ENCODE measurements at regions not wholly inside any gene's neighbourhood (a gene's known extent, or its start where the extent isn't known, plus 50 kb on each side); places are given as distances from the start of the nearest gene placed in this dataset.

GRCh38 chr4:153107246-153107645 lies 97.0 kb upstream of the TRIM2 start:
- DNase-seq (ENCODE audit: low read depth) = no peak

- DNase-seq (ENCODE audit: low read depth) = no peak
These were observed 94.9 kb upstream of the TRIM2 start for GRCh38 chr4:153109296-153109849.

DNA sequence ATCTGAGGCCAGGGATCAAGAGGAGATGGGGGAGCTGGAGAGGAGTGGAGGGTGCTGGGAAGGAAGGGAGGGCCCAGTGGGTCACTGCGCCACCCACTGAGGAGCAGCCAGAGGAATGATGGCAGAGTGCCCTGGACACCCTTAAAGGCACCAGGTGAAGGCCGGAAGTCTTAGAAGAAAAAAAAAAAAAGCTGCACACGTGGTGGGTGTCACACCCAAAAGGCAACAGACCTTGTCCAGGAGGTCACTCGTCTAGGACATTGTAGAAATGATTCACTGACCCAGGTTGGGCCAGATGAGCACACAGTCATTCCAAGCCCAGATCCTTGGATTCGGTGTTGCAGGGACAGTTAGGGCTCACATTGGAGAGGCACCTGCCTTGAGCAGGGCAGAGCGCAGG lies 93.5 kb upstream of the TRIM2 start:
- no peak for DNase-seq (ENCODE audit: low read depth)

- DNase-seq (ENCODE audit: low read depth) = no peak
These were observed 92.7 kb upstream of the TRIM2 start for GRCh38 chr4:153111426-153112040.

DNA sequence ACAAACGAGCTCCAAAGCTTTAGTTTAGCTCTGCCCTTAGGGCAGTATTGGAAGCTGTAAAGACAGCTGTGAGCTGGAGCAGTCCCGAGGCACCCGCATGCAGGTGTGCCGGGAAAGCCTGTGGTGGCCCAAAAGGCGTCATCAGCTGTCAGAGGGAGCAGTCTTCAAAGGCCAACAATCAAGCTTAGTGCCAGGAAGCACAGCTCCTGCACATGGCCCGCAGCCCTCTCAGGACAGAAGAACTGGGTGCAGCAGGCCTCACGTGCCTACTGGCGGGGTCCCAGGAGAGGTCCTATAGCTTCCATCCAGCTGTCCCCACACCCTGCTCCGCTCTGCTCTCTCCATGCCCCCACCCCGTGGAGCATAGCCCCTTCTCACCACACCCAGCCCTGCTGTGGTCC lies 92.2 kb upstream of the TRIM2 start:
- DNase-seq (ENCODE audit: low read depth) = no peak

DNA sequence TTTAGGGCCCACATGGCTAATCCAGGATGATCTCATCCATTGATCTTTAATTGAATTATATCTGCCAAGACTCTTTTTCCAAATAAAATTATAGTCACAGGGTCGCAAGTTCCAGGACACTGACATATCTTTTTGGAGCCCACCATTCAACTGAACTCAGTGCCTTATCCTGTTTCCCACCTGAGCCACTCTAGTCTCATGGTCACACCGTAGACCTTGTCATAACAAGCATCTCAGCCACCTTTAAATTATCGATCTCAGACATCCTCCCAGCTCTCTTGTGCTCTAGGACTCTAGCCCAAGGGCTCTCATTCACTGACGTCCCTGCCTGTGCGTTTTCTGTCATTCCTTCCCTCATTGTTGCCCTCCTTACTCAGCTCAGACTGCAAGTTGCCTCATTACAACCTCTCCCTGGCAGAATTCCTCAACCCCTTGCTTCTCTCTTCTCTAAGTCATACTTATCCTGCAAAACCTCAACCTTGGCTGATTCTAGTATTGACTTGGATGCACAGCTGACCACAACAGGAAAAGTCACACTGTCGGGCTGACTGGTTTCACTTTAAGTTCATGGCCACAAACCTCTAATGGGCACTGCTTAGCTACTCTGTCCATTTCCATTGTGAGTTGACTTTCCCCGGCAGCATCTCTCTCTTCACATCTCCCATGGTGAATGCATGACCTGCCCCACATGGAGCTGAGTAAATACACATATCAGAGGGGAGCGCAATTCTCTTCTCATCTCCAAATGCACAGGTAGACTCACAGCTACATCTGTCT lies 91.0 kb upstream of the TRIM2 start:
- no peak for DNase-seq (ENCODE audit: low read depth)

GRCh38 chr4:153113838-153114105 lies 90.5 kb upstream of the TRIM2 start:
- no peak for DNase-seq (ENCODE audit: low read depth)

DNA sequence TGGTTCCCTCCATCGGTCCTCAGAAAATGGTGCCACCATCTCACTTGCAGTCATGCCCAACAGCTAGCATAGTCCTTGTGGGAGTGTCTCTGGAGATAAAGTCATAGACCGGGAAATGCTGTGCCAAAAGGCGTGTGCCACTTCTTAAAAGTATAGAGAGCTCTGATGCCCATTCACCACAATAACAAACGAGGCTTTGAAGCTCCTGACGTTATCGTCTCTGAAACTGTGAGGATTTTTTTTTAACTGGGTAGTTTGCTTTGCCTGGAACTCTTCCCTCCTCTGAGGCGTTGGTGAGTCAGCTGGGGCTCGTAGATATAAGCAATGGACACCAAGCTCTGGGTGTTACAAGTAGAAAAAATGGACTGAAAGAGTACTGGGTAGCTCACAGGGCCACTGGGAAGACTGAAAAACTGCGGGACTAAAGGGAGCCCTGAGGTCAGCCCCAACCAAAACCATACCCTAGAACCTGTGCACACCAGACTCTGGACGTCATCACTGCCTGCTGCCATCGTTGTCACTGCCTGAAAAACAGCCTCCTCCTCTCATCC lies 89.4 kb upstream of the TRIM2 start:
- DNase-seq (ENCODE audit: low read depth) = no peak

- peak; percentile 59 for DNase-seq (ENCODE audit: low read depth)
These were observed 88.6 kb upstream of the TRIM2 start for GRCh38 chr4:153115322-153116290.

GRCh38 chr4:153116291-153116680 lies 88.0 kb upstream of the TRIM2 start:
- no peak for DNase-seq (ENCODE audit: low read depth)

- no peak for DNase-seq (ENCODE audit: low read depth)
These were observed 87.4 kb upstream of the TRIM2 start for GRCh38 chr4:153116801-153117200.

GRCh38 chr4:153117554-153117953 lies 86.7 kb upstream of the TRIM2 start:
- no peak for DNase-seq (ENCODE audit: low read depth)

GRCh38 chr4:153119626-153120025 lies 84.6 kb upstream of the TRIM2 start:
- no peak for DNase-seq (ENCODE audit: low read depth)

DNA sequence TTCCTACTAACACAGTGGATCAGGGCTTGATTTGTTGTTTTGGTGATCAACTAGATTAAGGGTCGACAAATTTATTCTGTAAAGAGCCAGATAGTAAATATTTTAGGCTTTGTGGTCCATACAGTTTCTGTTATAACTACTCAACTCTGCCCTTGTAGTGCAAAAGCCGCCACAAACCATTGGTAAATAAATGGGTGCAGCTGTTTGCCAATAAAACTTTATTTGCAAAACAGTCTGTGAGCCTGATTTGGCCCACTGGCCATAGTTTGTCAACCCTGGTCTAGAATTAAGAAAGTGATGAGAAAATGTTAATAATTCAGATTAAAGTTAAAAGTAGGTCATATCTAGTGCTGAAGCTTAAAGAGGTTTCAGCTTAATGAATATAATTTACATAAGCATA lies 84.0 kb upstream of the TRIM2 start:
- no peak for DNase-seq (ENCODE audit: low read depth)

- DNase-seq (ENCODE audit: low read depth) = no peak
These were observed 81.4 kb upstream of the TRIM2 start for GRCh38 chr4:153122855-153123254.

DNA sequence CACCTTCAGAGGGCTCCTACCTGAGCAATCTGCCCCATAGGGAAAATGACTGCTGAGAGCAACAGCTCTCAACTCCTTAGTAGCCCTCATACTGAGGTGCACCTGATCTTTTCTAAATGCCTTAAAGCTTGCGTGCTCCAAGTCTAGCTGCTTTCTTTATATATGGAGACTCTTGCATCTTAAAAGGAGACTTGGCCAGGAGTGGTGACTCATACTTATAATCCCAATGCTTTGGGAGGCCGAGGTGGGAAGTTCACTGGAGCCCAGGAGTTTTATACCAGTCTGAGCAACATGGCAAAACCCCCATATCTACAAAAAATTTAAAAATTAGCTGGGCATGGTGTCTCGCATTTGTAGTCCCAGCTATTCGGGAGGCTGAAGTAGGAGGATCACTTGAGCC lies 78.1 kb upstream of the TRIM2 start:
- DNase-seq (ENCODE audit: low read depth) = no peak

- DNase-seq (ENCODE audit: low read depth) = peak; percentile 82
These were observed 76.3 kb upstream of the TRIM2 start for GRCh38 chr4:153127760-153128494.

- no peak for DNase-seq (ENCODE audit: low read depth)
These were observed 72.6 kb upstream of the TRIM2 start for GRCh38 chr4:153131596-153131995.

GRCh38 chr4:153137159-153137558 lies 67.1 kb upstream of the TRIM2 start:
- DNase-seq (ENCODE audit: low read depth) = no peak

DNA sequence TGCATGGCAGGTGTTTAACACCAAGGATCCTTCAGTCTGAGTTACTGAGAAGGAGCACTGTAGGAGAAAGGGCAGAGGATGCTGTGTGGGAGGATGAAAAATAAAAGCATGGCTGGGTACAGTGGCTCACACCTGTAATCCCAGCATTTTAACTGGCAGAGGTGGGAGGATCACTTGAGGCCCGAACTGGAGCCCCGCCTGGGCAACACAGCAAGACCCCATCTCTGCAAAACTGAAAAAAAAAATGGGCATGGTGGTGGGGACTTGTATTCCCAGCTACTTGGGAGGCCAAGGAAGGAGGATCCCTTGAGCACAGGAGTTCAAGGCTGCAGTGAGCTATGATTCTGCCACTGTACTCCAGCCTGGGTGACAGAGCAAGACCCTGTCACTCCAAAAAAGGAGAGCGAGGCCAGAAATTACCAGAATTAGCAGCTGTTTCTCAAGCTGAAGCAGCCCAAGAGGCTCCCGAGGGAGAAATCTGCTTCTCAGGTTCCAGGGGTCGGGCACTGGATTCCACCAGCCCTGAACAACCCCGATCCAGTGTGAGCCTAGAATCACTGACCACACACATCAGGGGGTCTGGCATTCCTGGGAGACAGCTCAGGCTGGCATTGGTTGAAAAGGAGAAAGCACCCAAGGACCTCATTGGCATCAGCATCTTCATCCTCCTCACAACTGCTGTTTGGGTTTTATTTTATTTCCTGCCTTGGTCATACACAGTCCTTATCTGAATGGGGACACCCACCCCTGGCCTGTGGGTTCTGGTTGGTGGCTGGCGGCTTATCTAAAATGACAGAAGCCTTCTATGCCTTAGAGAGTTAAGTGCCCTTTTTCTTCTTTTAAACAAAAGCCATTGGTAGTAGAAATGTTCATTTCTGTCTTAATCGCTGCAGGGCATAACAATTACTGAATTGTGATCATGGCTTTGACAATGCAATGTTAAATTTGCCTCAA lies 66.3 kb upstream of the TRIM2 start:
- DNase-seq (ENCODE audit: low read depth) = no peak

DNA sequence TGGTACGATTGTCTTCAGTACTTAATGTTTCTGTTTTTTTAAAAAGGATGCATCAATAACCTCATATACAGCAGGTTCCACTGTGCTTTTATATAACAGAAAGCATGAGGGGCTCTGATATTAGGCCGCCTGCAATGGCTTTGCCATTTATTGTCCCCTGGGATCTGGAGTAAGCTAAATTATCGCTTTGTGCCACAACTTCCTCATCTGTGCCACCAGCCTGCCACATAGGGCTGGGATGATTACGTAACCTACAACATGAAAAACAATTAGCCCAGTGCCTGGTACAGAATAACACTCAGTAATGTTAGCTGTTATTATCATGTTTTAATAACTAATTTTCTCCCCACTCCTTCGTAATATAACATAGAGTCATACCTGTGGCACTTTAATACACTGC lies 65.5 kb upstream of the TRIM2 start:
- no peak for DNase-seq (ENCODE audit: low read depth)
